SH-SY5Y (cell line): ENCODE measurements at regions not wholly inside any gene's neighbourhood (a gene's known extent, or its start where the extent isn't known, plus 50 kb on each side); places are given as distances from the start of the nearest gene placed in this dataset.

ENCODE experiments used
- GATA2 ChIP-seq: IDR thresholded peaks from 2 replicates; pipeline ENCODE4 v1.6.1; 2011; ENCODE audit warnings: mild to moderate bottlenecking, low read depth, low read length
- GATA3 ChIP-seq: IDR thresholded peaks from 2 replicates; pipeline ENCODE4 v1.6.1; 2011; ENCODE audit warnings: low read depth, mild to moderate bottlenecking, low read length, moderate library complexity

- TF ChIP-seq GATA3 (no peak), GATA2 (no peak)
These were observed 146.5 kb upstream of the EDNRB start for GRCh38 chr13:78065141-78065540.
